Activated naive CD4-positive, alpha-beta T cell treated with Interleukin-2 at 50 U/mL for 16 hours (primary cell): ENCODE measurements at regions not wholly inside any gene's neighbourhood (a gene's known extent, or its start where the extent isn't known, plus 50 kb on each side); places are given as distances from the start of the nearest gene placed in this dataset.
"Not testable (repeated sequence)": the region's sequence is repeated elsewhere in the genome, so short reads cannot be mapped to it uniquely, and the experiment has no call there.

ENCODE experiments used
- DNase-seq: peaks from one replicate; pipeline ENCODE4 v3.0.0-alpha.2; 2020

GRCh38 chr6:12480379-12480778 lies 190.2 kb downstream of the EDN1 start:
- DNase-seq = no peak

DNA sequence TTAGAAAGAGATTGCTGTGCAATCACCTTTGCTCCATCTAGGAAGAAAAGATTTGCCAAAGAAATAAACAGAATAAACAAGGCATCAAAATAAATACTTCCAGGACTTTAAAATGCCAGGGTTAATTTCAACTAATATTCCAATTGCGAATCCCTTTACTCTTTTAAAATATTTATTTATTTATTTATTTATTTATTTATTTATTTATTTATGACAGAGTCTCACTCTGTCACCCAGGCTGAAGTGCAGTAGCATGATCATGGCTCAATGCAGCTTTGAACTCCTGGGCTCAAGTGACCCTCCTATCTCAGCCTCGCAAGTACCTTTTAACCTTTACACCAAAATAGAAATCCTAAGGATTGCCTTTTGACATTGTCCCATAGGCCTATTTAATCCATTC lies 191.1 kb downstream of the EDN1 start:
- DNase-seq = no peak

- no peak for DNase-seq
Observed at GRCh38 chr6:12481850-12482249, 191.7 kb downstream of the EDN1 start.

- DNase-seq = no peak
Observed at GRCh38 chr6:12482386-12483375, 192.5 kb downstream of the EDN1 start.

DNA sequence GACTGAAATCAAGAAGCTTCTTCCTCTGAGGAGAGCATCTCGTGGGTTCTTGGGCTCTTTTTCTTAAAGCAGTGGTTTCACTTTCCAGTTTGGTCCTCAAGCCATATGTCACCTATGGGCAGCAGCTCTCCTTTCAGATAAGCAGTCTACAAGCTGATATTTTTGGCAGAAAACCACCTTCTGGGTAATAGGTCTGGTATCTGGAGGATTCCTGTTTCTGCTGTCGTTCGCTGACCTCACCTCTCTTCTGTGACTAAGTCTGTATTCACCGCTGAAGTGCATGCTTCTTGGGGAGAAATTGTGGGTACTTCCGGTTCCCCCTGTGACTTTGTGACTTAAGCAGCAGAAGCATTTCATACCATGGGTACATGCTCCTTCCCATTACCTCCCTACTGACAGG lies 193.6 kb downstream of the EDN1 start:
- no peak for DNase-seq

GRCh38 chr6:12484519-12484918 lies 194.4 kb downstream of the EDN1 start:
- DNase-seq = no peak

- no peak for DNase-seq
Observed at GRCh38 chr6:12485226-12485764, 195.1 kb downstream of the EDN1 start.

DNA sequence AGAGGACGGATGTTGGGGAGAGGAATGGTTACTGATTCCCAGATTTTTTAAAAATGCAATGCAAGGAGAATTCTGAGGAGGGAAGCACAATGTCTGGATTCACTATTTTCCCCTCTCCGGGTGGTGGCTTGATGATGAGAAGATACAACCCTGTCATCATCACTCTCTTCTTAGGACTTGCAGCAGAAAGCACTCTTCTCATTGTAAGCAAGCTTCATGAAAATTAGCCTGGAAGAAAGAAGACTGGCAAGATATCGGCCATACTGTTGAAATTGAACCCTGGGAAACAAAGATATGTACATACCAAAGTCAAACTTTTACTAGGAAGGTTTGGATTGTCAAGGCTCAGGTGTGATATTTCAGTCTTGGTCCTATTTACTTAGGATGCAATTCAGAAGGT lies 195.7 kb downstream of the EDN1 start:
- no peak for DNase-seq

GRCh38 chr6:12490351-12490903 lies 200.3 kb downstream of the EDN1 start:
- no peak for DNase-seq

GRCh38 chr6:12490904-12491571 lies 200.9 kb downstream of the EDN1 start:
- DNase-seq = no peak

- DNase-seq = not testable (repeated sequence)
Observed at GRCh38 chr6:12492929-12493328, 202.8 kb downstream of the EDN1 start.

GRCh38 chr6:12493446-12493845 lies 203.3 kb downstream of the EDN1 start:
- DNase-seq = no peak

DNA sequence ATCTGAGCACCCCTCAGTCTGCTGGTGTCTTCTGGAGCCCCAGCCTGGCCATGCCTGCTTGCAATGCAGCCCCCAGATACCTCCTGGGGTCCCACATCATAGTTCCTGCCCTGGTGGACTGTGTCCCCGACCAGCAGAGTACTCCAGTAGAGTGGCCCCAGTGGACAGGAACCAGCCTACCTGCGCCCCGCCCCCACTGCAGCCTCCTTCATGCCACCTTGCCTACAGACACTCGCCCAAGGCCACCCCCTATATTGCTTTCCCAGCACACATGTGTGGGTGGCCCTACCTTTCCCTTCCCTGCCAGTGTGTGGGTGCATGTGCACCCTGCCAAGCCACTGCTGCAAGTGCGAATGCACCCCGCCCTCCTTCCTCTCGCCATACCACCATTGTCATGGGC lies 204.0 kb downstream of the EDN1 start:
- no peak for DNase-seq

GRCh38 chr6:12501990-12502389 lies 211.8 kb downstream of the EDN1 start:
- DNase-seq = no peak

DNA sequence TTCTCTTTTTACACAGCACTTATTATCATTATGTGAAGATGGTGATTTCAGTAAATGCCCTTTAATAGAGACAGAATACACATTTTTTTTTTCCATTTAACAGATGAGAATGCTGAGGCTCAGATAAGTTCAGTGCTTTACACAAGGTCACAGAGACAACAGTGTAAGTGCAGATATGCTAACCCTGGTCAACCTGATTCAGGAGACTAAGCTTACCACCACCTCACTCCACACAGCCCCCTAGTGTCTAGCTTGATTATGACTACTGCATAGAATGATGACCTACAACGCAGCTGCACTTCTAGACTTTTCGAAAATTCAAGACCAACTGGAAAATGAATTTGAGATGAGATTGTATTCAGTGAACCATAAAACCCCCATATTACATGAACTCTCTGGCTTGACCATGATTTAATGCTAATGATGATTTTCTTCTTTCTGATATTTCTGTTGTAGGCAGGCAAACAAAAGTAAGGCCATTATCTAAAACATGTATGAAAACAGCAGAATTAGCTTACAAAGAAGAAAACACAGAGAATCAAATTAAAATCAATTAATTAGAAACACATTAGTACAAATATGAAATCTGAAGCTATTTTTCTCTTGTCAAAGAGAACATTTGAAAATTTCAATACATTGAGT lies 212.1 kb upstream of the PHACTR1 start:
- DNase-seq = no peak

DNA sequence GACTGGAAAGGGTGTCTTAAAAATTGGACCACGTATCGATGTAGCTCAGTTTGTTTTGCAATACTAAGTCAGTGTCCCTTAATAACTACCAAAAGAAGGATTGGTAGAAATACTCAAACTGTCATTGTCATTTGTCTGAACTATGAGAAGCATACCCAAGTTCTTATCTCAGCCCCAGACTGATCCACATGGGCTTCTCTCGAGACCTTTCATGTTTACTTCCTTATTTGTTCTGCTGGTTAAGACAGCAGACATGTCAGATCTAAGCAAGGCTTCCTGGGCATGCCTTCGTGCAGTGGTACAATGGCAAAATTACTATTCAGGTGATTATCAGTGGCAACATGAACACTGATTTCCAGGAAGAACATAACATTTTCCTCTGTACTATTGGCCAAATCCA lies 211.1 kb upstream of the PHACTR1 start:
- no peak for DNase-seq

DNA sequence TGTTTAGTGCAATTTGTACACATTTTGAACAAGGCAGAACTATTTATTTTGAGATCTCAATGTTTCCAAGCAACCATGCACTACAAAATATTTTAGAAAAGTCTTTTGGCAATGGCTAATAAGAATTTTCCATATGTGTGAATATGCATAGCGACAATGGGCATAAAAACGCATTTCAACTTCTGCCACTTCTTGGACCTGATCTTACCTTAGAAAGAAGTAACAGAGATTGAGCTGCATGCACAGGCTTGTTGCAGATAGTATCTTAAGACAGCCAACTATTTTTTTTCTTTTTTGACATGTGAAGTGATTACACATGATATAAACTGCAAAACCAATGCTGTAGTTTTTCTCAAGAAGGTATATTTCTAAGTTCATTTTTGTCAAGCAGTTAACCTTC lies 210.4 kb upstream of the PHACTR1 start:
- no peak for DNase-seq

DNA sequence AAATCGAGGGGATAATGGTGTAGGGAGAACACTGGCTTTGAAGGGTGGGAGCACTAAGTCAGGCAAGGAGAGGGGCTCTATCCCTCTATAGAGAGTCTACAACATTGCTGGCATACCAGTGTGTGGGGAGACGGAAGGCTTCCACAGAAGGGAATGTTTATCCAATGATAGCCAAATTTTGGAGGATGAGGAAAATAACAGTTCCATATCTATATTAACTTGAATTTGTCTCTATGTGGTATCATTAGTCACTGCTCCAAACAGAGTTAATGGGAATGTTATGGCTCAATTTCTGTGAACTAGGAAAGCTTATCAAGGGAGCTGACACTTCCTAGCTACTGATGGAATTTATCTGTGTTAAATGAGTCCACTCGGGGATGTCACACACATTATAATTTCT lies 208.9 kb upstream of the PHACTR1 start:
- no peak for DNase-seq

DNA sequence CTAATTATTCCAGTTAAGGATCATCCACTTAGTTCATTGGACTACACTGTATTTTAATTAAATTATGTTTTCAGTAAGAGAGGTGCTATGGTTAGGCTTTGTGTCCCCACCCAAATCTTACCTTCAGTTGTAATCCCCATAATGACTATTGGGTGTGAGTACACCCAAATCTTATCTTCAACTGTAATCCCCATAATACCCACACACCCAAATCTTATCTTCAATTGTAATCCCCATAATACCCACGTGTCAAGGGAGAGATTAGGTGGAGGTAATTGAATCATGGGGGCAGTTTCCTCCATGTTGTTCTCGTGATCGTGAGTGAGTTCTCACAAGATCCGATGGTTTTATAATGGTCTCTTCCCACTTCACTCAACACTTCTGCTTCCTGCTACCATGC lies 208.0 kb upstream of the PHACTR1 start:
- no peak for DNase-seq

GRCh38 chr6:12509060-12509459 lies 207.5 kb upstream of the PHACTR1 start:
- DNase-seq = no peak

DNA sequence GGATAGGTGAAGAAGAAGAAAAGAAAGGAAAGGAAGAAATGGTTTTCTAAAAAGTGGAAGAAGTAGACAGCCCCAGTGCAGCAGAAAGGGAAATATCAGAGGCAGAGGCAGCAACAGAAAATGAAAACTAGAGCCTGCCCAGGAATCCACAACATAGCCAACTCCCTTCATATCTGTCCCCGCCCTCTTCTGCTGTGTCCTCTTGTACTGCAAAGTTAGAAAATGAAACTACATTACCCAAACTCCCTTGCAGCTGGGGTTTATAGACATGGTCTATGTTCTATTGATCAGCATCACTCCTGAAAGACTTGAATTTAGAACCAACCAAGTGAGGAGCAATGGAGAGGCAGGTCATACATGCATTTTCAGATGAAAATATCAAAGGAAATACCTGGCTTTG lies 200.5 kb upstream of the PHACTR1 start:
- DNase-seq = no peak

GRCh38 chr6:12522347-12522746 lies 194.2 kb upstream of the PHACTR1 start:
- no peak for DNase-seq

DNA sequence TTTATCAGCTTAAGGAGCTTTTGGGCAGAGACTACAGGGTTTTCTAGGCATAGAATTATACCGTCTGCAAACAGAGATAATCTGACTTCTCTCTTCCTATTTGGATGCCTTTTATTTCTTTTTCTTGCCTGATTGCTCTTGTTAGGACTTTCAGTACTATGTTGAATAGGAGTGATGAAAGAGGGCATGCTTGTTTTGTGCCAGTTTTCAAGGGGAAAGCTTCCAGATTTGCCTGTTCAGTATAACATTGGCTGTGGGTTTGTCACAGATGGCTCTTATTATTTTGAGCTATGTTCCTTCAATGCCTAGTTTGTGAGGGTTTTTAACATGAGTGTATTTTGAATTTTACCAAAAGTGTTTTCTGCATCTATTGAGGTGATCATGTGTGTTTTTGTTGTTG lies 192.8 kb upstream of the PHACTR1 start:
- DNase-seq = no peak
